B cell (primary cell): ENCODE measurements at regions not wholly inside any gene's neighbourhood (a gene's known extent, or its start where the extent isn't known, plus 50 kb on each side); places are given as distances from the start of the nearest gene placed in this dataset.

Experiments
- ATAC-seq: fragments of 200-7000 bp; cut with Tn5 transposase; one replicate; pipeline ENCODE4 v1.10.0; 2021; ENCODE audit warnings: low read depth, mild to moderate bottlenecking, moderate number of reproducible peaks, moderate library complexity
- CTCF ChIA-PET: fragments of 350-600 bp; sonication (Branson Sonifier 250); formaldehyde crosslinking; loops from one replicate; lab custom pipeline; 2021; ENCODE audit warnings: antibody characterized with exemption, inconsistent platforms; lab: Charles Lee
- POLR2A ChIA-PET: fragments of 350-600 bp; sonication (Branson Sonifier 250); formaldehyde crosslinking; loops from one replicate; lab custom pipeline; 2021; ENCODE audit warnings: antibody characterized with exemption; lab: Charles Lee
- DNase-seq: peaks from one replicate; pipeline ENCODE4 v3.0.0; 2013
- H2AFZ ChIP-seq: 2 replicates; pipeline ENCODE4 v1.6.1; 2012; ENCODE audit warnings: mild to moderate bottlenecking, low read depth, low read length; ENCODE audit not compliant: insufficient read depth, poor library complexity, severe bottlenecking
- H3K27ac ChIP-seq, 2 donors: 1 replicate in 1 of 2; 2 replicates in 1 of 2; pipeline ENCODE4 v1.5.1; 2012 to 2013; ENCODE audit warnings: low read length in 2 of 2, mild to moderate bottlenecking in 2 of 2, moderate library complexity in 1 of 2
- H3K27me3 ChIP-seq, 4 experiments: fragments of 200-600 bp in 1 of 4; sonication (generic) in 1 of 4; replicated peaks in 1 of 4; 1 replicate in 2 of 4; 2 replicates in 2 of 4; pipeline versions ENCODE4 v1.6.1 to v1.7.0; 2013 to 2016; ENCODE audit warnings: low read length in 3 of 4, mild to moderate bottlenecking in 2 of 4, mixed read lengths in 1 of 4, moderate library complexity in 1 of 4; ENCODE audit not compliant: insufficient read depth in 4 of 4, control insufficient read depth in 3 of 4; ENCODE audit errors: control extremely low read depth in 1 of 4
- H3K36me3 ChIP-seq, 2 experiments: replicated peaks in 1 of 2; 1 replicate in 1 of 2; 2 replicates in 1 of 2; pipeline versions ENCODE4 v1.6.1 to v1.7.1; 2013; ENCODE audit warnings: low read length in 1 of 2; ENCODE audit not compliant: insufficient read depth in 2 of 2, control insufficient read depth in 1 of 2; ENCODE audit errors: control extremely low read depth in 1 of 2, extremely low read depth in 1 of 2
- H3K4me1 ChIP-seq, 2 donors: fragments of 200-600 bp in 1 of 2; sonication (generic) in 1 of 2; 1 replicate in 1 of 2; 2 replicates in 1 of 2; pipeline versions ENCODE4 v1.5.1 to v1.6.1; 2013 to 2017; ENCODE audit warnings: low read length in 2 of 2; ENCODE audit not compliant: control insufficient read depth in 2 of 2, insufficient read depth in 2 of 2
- H3K4me2 ChIP-seq: replicated peaks from 2 replicates; pipeline ENCODE3; 2012; ENCODE audit warnings: mild to moderate bottlenecking, low read depth, low read length; ENCODE audit not compliant: poor library complexity, severe bottlenecking
- H3K4me3 ChIP-seq, 5 experiments: fragments of 200-600 bp in 1 of 5; sonication (generic) in 1 of 5; 1 replicate in 3 of 5; 2 replicates in 2 of 5; pipeline versions ENCODE4 v1.5.1 to v1.7.0; 2011 to 2016; ENCODE audit warnings: low read length in 4 of 5, mild to moderate bottlenecking in 4 of 5, low read depth in 2 of 5, control low read depth in 1 of 5, moderate library complexity in 1 of 5; ENCODE audit not compliant: insufficient read depth in 1 of 5; ENCODE audit errors: control extremely low read depth in 1 of 5, extremely low read depth in 1 of 5
- H3K79me2 ChIP-seq: fragments of 200-600 bp; sonication (generic); one replicate; pipeline ENCODE4 v1.6.0; 2016; ENCODE audit warnings: low read length; ENCODE audit not compliant: control insufficient read depth, insufficient read depth
- H3K9ac ChIP-seq: fragments of 200-600 bp; sonication (generic); 2 replicates; pipeline ENCODE4 v1.6.1; 2017; ENCODE audit warnings: mild to moderate bottlenecking, low read length, moderate library complexity
- H3K9me3 ChIP-seq, 3 donors: one replicate each; pipeline versions ENCODE4 v1.6.1 to v1.7.1; 2013; ENCODE audit warnings: low read length in 2 of 3; ENCODE audit not compliant: control insufficient read depth in 2 of 3, insufficient read depth in 1 of 3; ENCODE audit errors: control extremely low read depth in 1 of 3
- H4K20me1 ChIP-seq: 2 replicates; pipeline ENCODE4 v1.6.0; 2012; ENCODE audit warnings: mild to moderate bottlenecking, low read length; ENCODE audit not compliant: insufficient read depth, control insufficient read depth, poor library complexity, severe bottlenecking
- H3K27ac Mint-ChIP-seq: one replicate; pipeline ENCODE4 v1.8.0; 2021; ENCODE audit warnings: mixed read lengths
- H3K27me3 Mint-ChIP-seq: one replicate; pipeline ENCODE4 v1.8.0; 2021; ENCODE audit warnings: mixed read lengths
- H3K4me1 Mint-ChIP-seq: one replicate; pipeline ENCODE4 v1.8.0; 2021; ENCODE audit warnings: mixed read lengths
- H3K4me3 Mint-ChIP-seq: one replicate; pipeline ENCODE4 v1.8.0; 2021; ENCODE audit warnings: mixed read lengths
- H3K9me3 Mint-ChIP-seq: one replicate; pipeline ENCODE4 v1.8.0; 2022; ENCODE audit warnings: mixed read lengths; ENCODE audit not compliant: insufficient read depth
- CTCF ChIP-seq: fragments of 200-600 bp; IDR thresholded peaks from one replicate; pipeline ENCODE4 v1.8.0; 2022; ENCODE audit warnings: antibody characterized with exemption, mild to moderate bottlenecking
- EZH2 ChIP-seq: IDR thresholded peaks from 2 replicates; pipeline ENCODE4 v1.6.1; 2012; ENCODE audit warnings: borderline replicate concordance, low read depth, mild to moderate bottlenecking, moderate library complexity, low read length; ENCODE audit not compliant: insufficient read depth, poor library complexity, severe bottlenecking
- WGBS: methylation state at CpG from one replicate; pipeline ENCODE4 v1.1.5; 2013; ENCODE audit warnings: missing lambda C conversion rate; ENCODE audit not compliant: insufficient coverage; 5-methylcytosine and 5-hydroxymethylcytosine counted together
- intact Hi-C: fragments of 100-400 bp; cut with micrococcal nuclease; formaldehyde crosslinking; loops from one replicate; pipeline ENCODE4 v1.10.0; 2022

- Histone ChIP-seq H3K4me3 (no peak overlapping the region), H3K79me2 (no peaks in the 10 kb centered on the region), H3K36me3 (no peaks in the 10 kb centered on the region), H3K9me3 (peaks cover 0 to 2% (median 0%) of the 10 kb centered on the region in 3 donors), H3K27me3 (no peaks in the 10 kb centered on the region), H3K9ac (no peak overlapping the region), H2AFZ (no peak overlapping the region), H3K27ac (no peak overlapping the region), H3K4me1 (no peaks in the 10 kb centered on the region), H3K4me2 (no peak overlapping the region), H4K20me1 (no peaks in the 10 kb centered on the region)
- no peak overlapping the region for H3K4me3 Mint-ChIP-seq
- H3K27me3 Mint-ChIP-seq, result no peaks in the 10 kb centered on the region
- no peaks in the 10 kb centered on the region for H3K4me1 Mint-ChIP-seq
- H3K9me3 Mint-ChIP-seq, result no peaks in the 10 kb centered on the region
- DNase-seq (no peak), ATAC-seq (no peak)
- TF ChIP-seq EZH2 (no peak), CTCF (no peak)
- WGBS, result 89% methylated on average over 3 of the region's 4 CpGs
- POLR2A ChIA-PET, result no interaction called here
- CTCF ChIA-PET, result no interaction called here
- H3K27ac Mint-ChIP-seq, result no peak overlapping the region
- intact Hi-C loops, result no loop called here
Observed at GRCh38 chr6:19712012-19712688, 125.0 kb upstream of the ID4 start.

GRCh38 chr6:19712998-19713397 lies 124.2 kb upstream of the ID4 start:
- ChIA-PET POLR2A (no interaction called here), CTCF (no interaction called here)
- intact Hi-C loops, result no loop called here
- Histone ChIP-seq H3K4me2 (no peak overlapping the region), H2AFZ (no peak overlapping the region), H3K36me3 (no peaks in the 10 kb centered on the region), H3K9me3 (peaks cover 0 to 2% (median 0%) of the 10 kb centered on the region in 3 donors), H3K4me3 (no peak overlapping the region), H3K4me1 (no peaks in the 10 kb centered on the region), H3K27ac (no peak overlapping the region), H3K27me3 (no peaks in the 10 kb centered on the region), H4K20me1 (no peaks in the 10 kb centered on the region), H3K9ac (no peak overlapping the region), H3K79me2 (no peaks in the 10 kb centered on the region)
- DNase-seq (no peak), ATAC-seq (no peak)
- TF ChIP-seq EZH2 (no peak), CTCF (no peak)
- H3K27me3 Mint-ChIP-seq, result no peaks in the 10 kb centered on the region
- no peak overlapping the region for H3K27ac Mint-ChIP-seq
- no peak overlapping the region for H3K4me3 Mint-ChIP-seq
- no peaks in the 10 kb centered on the region for H3K9me3 Mint-ChIP-seq
- no peaks in the 10 kb centered on the region for H3K4me1 Mint-ChIP-seq
- no CpG with 5 or more reads among the region's 1 CpG for WGBS
